HG02623 (cell line): ENCODE measurements at regions not wholly inside any gene's neighbourhood (a gene's known extent, or its start where the extent isn't known, plus 50 kb on each side); places are given as distances from the start of the nearest gene placed in this dataset.
"Not testable (repeated sequence)": the region's sequence is repeated elsewhere in the genome, so short reads cannot be mapped to it uniquely, and the experiment has no call there.

Source experiments
- ATAC-seq: cut with Tn5 transposase; IDR thresholded peaks from one replicate; pipeline ENCODE4 v1.9.1; 2021; ENCODE audit warnings: moderate library complexity; ENCODE audit not compliant: unreplicated experiment

- ATAC-seq = no peak
These were observed 261.1 kb downstream of the CDH7 start for GRCh38 chr18:66011916-66012315.

GRCh38 chr18:66005831-66006588 lies 255.2 kb downstream of the CDH7 start:
- ATAC-seq = no peak

- ATAC-seq = not testable (repeated sequence)
These were observed 248.3 kb downstream of the CDH7 start for GRCh38 chr18:65998971-65999700.

GRCh38 chr18:65995206-65995605 lies 244.4 kb downstream of the CDH7 start:
- no peak for ATAC-seq

DNA sequence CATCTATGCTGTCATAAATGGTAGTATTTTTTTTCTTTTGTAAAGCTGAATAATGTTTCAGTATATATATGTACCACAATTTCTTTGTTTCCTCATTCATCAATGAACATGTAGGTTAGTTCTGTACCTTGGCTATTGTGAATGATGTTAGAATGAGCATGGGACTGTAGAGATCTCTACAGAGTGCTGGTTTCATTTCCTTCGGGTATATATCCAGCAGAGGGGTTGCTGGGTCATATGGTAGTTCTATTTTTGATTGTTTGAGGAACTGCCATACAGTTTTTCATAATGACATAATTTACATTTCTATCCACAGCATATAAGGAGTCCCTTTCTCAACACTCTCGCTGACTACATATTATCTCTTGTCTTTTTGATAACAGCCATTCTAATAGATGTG lies 243.5 kb downstream of the CDH7 start:
- no peak for ATAC-seq

DNA sequence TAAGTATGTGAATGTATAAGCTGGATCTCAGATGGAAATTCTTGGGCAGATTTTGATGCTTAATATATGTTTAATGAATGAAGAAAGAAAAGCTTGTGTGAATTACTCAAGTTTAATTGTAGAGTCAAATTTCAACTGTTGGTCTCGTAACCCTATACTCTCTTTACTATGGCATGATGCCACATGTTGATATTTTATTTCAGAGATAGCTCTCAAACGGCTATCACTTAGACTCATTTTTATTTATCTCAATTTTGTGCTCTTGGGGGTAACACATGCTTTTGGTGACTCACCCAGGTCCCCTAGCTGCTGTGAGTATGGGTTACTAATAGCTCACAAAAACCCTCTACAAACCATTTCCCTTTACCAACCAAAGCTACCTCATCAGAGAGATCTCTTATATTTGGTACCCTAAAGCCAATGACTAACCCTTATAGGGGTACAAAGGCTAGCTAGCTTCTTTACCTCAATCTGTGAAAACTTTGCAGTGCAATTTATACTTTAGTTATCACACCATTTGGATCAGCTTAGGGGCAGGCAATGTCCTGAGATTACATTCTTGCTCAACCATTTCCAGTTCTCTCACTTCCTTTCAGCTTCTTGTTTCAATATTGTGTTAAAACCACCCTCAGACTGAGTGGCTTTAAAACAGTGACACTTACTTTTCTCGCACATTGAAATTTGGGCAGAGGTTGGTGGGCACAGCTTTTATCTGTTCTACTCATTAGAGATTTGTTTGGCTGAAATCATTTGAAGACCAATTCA lies 240.3 kb downstream of the CDH7 start:
- no peak for ATAC-seq

GRCh38 chr18:65990174-65990690 lies 239.4 kb downstream of the CDH7 start:
- ATAC-seq = no peak

GRCh38 chr18:65988972-65989371 lies 238.2 kb downstream of the CDH7 start:
- ATAC-seq = no peak

- ATAC-seq = no peak
These were observed 237.6 kb downstream of the CDH7 start for GRCh38 chr18:65988386-65988785.

GRCh38 chr18:65983750-65984149 lies 232.9 kb downstream of the CDH7 start:
- no peak for ATAC-seq

DNA sequence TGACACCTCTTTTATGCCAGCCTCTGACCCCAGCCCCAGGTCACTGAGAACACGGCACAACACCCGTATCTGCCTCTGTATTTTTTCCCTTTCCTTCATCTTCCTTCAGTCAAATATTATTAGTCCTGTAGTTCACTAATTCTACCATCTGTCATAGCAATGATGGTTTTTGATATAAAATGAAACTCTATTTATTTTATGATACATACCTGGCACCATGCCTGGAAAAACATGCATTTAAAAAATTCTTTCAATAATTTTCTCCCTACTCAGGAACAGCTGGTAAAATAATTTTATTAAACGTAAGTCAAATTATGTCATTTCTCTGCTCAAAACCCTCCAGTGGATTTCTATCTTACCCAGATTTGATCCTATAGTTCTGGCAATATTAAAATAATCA lies 224.7 kb downstream of the CDH7 start:
- ATAC-seq = no peak

- ATAC-seq = no peak
These were observed 223.9 kb downstream of the CDH7 start for GRCh38 chr18:65974758-65975157.

DNA sequence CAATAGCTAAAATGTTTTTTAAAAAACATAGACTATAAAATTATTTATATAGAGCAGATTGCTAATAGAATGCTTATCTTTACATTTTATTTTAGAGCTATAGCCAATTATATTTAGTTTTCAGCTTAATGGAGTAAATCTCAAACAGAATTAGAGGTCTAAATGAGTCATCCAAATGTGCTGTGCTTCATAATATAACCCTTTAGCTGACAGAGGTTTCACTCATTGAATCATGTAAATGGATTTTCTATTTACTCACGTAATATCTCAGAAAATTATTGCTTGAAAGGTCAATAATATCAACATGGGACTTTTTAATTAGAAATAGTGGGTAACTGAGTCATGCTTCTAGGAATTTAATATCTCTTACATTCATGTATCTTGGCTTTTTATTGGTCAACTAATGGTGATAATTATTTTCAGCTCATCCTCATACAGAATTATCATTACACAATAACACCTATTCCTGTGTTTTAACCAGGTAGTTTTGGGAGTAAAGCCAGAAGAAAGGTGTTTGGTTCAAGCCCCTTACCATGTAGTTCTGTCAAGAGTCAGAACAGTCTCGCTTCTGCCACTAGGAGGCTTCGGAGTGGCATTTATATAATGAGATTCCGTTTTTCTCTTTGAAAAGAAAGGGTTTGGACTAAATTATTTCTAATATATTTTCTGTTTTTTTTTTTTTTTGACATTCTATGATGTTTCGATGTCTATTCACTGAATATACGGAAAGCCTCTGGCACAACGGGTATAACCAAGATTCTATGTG lies 217.6 kb downstream of the CDH7 start:
- no peak for ATAC-seq

- no peak for ATAC-seq
These were observed 204.9 kb downstream of the CDH7 start for GRCh38 chr18:65955747-65956146.

DNA sequence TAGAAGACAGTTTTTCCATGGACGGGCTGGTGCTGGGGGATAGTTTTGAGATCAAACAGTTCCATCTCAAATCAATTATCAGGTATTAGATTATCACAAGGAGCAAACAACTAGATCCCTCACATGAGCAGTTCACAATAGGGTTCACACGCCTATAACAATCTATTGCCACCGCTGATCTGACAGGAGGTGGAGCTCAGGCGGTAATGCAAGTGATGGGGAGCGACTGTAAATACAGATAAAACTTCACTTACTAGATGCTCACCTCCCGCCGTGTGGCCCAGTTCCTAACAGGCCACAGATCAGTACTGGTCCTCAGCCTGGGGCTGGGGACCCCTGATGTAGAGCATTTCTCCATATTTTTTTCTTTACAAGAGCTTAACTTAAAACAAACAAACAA lies 203.6 kb downstream of the CDH7 start:
- ATAC-seq = no peak

GRCh38 chr18:65946777-65947176 lies 196.0 kb downstream of the CDH7 start:
- ATAC-seq = no peak

DNA sequence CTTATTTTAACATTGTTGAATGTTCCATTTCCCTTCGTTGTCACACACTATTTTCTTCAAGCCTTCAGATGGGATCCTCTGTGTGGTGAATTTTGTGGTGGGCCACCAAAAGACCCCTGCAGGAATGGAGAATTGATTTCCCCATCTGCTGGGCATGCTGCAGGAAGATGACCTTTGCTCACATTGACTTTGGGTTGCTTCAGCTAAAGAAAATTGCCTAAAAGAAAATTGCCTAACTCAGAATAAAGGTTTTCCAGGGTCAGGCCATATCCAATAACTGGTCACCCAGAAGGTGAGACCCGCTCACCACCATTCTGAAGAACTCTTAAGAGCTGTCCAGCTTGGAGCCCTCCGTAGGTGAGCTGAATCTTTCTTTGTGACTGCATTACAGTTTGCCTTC lies 192.5 kb downstream of the CDH7 start:
- no peak for ATAC-seq

- ATAC-seq = no peak
These were observed 192.0 kb downstream of the CDH7 start for GRCh38 chr18:65942854-65943253.

GRCh38 chr18:65942104-65942503 lies 191.3 kb downstream of the CDH7 start:
- no peak for ATAC-seq

DNA sequence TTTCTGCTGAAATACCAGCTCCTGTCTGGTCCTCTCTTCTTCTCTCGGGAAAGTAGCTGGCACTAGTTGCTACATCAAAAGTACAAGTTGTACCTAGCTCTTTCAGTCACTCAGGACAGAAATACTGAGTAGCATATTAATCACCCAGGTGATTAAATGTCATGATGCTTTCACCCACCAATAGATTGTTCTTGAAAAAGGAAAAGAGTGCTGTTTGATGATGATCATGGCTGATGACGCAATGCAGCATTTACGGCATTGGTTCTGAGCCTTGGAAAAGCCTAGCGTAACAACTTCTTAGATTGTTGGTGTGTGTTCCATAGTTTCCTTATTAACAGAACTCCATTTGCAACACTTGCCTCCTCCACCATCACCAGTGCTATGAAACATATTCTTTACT lies 190.7 kb downstream of the CDH7 start:
- ATAC-seq = no peak
